Fibroblast of lung (primary cell): ENCODE measurements at regions not wholly inside any gene's neighbourhood (a gene's known extent, or its start where the extent isn't known, plus 50 kb on each side); places are given as distances from the start of the nearest gene placed in this dataset.

ENCODE experiments used
- EZH2 ChIP-seq: IDR thresholded peaks from 2 replicates; pipeline ENCODE4 v1.5.1; 2012; ENCODE audit warnings: low read length, control low read depth, mild to moderate bottlenecking; ENCODE audit errors: missing control alignments
- TF ChIP-seq, protein P1 (sequence below), 2 donors: IDR thresholded peaks in 1 of 2; conservative IDR thresholded peaks in 1 of 2; 1 replicate in 1 of 2; 2 replicates in 1 of 2; pipeline ENCODE4 v1.5.1; 2011 to 2012; ENCODE audit warnings: low read length in 2 of 2, control low read depth in 1 of 2, inconsistent platforms in 1 of 2, low read depth in 1 of 2, mild to moderate bottlenecking in 1 of 2

DNA sequence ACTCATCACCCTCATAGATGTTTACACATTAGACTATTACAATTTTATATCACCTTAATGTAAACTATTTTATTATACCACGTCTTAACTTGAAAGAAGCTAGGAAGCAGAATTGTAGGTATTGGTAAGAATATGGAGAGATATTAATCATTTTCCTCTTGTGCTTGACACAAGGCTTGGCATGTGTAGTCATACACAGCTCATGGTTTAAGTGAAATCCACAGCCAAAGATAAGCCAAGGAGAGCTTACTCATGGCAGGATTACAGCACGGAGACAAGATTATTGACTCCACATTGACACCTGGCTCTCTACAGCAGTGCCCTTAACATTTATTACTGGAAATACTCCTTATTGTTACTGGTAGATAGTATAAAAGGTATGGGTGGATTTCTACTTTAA is 68.4 kb upstream of the ADGRL4 start:
- TF ChIP-seq, protein P1, sequence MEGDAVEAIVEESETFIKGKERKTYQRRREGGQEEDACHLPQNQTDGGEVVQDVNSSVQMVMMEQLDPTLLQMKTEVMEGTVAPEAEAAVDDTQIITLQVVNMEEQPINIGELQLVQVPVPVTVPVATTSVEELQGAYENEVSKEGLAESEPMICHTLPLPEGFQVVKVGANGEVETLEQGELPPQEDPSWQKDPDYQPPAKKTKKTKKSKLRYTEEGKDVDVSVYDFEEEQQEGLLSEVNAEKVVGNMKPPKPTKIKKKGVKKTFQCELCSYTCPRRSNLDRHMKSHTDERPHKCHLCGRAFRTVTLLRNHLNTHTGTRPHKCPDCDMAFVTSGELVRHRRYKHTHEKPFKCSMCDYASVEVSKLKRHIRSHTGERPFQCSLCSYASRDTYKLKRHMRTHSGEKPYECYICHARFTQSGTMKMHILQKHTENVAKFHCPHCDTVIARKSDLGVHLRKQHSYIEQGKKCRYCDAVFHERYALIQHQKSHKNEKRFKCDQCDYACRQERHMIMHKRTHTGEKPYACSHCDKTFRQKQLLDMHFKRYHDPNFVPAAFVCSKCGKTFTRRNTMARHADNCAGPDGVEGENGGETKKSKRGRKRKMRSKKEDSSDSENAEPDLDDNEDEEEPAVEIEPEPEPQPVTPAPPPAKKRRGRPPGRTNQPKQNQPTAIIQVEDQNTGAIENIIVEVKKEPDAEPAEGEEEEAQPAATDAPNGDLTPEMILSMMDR (conservative IDR thresholded peaks at IDR 0.05 in 1 of 2, IDR thresholded peaks at IDR 0.05 in 1 of 2; ENCODE audit: low read depth in 1 of 2, low read length in 2 of 2) = no peak
- no peak for TF ChIP-seq EZH2
